Astrocyte of the spinal cord (primary cell): ENCODE measurements at regions not wholly inside any gene's neighbourhood (a gene's known extent, or its start where the extent isn't known, plus 50 kb on each side); places are given as distances from the start of the nearest gene placed in this dataset.

Experiments used
- DNase-seq: peaks from one replicate; pipeline ENCODE4 v3.0.0; 2011; ENCODE audit warnings: low read depth, low spot score
- H3K4me3 ChIP-seq: 2 replicates; pipeline ENCODE4 v1.5.1; 2011; ENCODE audit warnings: low read depth, mild to moderate bottlenecking, low read length, moderate library complexity
- in situ Hi-C: cut with HindIII; loops from 2 replicates; pipeline ENCODE4 v1.10.0; 2017; ENCODE audit warnings: low sequenced_read_pairs
- TF ChIP-seq, protein P1 (sequence below): IDR thresholded peaks from 2 replicates; pipeline ENCODE4 v1.5.1; 2012; ENCODE audit warnings: low read depth, mild to moderate bottlenecking, low read length, inconsistent platforms

DNA sequence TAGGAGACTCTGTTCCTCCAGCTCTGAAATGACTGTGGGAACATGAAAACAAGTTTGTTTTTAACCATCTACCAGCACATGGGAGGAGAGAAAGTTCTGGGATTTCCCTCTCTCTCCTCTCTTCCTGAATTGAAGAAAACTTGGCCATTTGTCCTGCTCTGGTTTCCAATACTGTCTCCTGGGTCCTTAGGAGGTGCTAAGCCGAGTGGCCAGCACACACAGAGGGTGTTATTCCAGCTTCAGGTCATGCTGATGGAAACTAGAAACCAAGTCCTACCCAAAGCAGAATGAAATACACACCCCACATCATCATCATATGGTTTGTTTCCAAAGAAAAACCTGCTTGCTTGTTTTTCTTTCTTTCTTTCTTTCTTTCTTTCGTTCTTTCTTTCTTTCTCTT lies 172.7 kb downstream of the RPLP1 start:
- no peak for DNase-seq
- no peak overlapping the region for H3K4me3 ChIP-seq
- TF ChIP-seq, protein P1, sequence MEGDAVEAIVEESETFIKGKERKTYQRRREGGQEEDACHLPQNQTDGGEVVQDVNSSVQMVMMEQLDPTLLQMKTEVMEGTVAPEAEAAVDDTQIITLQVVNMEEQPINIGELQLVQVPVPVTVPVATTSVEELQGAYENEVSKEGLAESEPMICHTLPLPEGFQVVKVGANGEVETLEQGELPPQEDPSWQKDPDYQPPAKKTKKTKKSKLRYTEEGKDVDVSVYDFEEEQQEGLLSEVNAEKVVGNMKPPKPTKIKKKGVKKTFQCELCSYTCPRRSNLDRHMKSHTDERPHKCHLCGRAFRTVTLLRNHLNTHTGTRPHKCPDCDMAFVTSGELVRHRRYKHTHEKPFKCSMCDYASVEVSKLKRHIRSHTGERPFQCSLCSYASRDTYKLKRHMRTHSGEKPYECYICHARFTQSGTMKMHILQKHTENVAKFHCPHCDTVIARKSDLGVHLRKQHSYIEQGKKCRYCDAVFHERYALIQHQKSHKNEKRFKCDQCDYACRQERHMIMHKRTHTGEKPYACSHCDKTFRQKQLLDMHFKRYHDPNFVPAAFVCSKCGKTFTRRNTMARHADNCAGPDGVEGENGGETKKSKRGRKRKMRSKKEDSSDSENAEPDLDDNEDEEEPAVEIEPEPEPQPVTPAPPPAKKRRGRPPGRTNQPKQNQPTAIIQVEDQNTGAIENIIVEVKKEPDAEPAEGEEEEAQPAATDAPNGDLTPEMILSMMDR = no peak
- in situ Hi-C loops = no loop called here

DNA sequence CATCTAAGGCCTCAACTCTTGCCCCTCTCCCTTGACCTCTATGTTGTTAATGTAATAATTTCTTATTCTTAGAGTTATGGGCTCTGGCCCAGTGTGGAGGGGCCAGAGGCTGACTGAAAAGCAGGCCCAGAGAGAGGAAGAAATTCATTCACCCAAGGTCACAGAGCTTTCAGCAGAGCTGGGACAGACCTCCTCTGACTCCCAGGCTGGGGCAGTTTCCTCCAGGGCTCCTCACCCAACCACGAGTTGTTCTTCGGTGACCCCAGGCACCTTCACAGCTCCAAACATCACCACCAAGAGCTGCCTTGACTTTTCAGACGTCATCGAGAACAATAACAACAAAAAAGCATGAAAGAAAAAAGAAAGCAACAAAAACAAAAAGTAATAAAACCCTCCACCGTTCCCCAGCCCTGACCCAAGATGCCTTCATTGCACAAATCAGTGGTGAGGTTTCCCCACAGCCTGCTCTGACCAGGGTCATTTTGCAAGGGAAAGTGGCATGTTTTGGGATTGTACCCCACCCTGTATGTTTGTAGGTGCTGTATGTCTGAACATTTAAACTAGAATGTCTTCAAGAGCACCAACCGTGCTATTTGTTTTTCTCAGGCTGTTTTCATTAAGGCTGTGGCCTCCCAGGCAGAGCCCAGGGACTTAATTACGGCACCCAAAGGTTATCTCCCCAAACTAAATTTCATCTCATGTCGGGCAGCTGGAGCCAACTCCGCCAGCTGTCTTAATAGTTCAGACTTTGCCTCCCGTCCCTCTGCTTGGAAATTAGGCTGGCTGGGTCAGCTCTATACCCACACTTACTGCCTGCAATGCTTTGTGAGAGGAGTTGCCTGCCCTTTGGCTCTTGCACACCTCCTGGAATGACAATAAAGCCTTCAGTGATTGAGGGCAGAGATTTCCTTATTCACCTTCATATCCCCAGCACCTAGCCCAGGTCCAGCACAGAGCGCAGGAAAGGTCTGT lies 173.8 kb downstream of the RPLP1 start:
- in situ Hi-C loops = no loop called here
- TF ChIP-seq, protein P1 = no peak
- no peak for DNase-seq
- H3K4me3 ChIP-seq = no peak overlapping the region

DNA sequence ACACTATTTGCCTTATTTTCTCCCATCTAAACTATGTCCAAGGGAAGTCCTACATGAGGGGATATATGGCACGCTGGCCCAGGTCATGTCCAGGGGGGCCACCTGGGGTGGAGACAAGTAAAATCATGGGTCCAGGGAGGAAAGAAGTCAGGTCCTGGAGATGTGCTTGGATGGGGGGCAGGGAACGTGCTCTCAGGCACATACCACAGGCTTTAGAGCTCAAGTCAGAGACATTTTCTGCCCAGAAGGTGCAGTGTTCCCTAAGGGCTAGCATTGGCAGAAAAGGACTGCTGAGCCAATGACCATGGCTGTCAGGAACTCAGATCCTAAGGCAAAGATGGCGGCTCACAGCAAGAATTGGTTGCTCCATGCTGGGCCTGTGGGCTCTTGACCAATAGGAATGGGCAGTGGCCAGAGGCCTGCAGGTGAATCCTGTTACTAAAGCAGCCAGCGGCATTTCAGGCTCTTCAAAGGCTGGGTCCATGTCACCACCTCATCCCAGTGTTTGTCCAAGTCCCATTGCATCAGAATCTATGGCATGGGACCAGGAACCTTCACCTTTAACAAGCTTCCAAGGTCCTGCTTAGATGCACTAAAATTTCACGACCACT lies 175.0 kb downstream of the RPLP1 start:
- no peak for DNase-seq
- TF ChIP-seq, protein P1 = no peak
- no peak overlapping the region for H3K4me3 ChIP-seq
- in situ Hi-C loops = no loop called here

DNA sequence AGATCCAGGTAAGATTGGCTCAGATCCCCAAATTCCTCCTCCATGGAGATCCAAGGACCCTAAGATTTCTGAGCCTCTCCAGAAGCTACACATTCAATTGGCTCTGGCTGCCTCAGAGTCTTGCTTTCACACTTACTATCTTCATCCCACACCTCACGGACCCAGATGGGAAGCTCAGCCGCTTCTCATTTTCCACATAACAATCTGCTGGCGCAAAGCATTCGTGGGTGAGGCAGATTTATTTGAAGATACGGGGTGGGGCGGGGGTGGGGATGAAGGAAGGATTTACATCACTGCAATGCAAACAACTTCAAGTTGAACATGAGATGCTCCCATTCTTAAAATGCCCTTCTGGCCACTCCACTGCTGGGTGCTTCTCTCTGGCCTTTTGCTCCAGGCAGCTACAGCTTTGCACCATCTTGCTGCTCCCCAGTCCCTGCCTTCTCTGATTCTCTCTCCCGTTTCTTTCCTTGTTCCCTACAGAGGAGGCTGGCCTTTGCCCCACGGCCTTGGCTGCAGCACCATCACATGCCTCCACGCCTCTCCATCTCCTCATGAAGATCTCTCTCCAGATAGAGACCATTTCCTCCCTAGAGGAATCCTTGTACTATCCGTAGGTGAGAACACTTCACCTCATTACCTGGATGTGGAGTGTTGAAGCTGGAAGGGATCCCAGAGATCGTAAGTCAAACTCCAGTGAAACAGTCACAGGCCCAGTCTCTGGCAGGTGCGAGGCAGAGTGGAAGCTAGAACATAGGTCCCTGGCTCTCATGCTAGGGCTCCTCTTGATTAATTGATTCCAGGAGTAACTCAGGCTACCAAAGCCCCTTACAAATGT lies 175.9 kb downstream of the RPLP1 start:
- in situ Hi-C loops = no loop called here
- DNase-seq = no peak
- no peak overlapping the region for H3K4me3 ChIP-seq
- TF ChIP-seq, protein P1 = no peak

DNA sequence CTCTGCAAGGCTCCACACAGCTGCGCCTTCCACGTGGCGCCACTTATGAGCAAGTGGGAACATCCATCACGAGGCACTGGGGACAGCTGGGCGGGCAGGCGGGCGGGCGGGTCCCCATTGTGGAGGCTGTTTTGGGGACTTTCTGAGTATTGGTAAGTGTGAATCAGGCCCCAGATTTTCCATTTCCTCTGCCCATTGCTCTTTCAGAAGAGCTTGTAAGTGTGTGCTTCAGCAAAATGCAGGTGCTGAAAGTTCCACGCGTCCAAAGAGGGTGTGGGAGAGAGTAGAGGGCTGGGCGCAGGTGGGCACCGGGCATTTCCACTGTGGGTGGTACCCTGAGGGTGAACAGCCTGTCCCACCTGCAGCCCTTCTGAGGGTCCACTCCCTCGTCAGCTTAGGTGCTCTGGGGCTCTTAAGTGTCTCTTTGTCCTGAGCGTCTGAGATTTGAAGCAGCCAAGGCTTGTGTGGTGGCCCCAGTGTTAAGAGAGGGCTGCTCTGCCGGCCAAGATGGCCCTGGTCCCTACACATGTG lies 177.1 kb downstream of the RPLP1 start:
- TF ChIP-seq, protein P1 = no peak
- H3K4me3 ChIP-seq = no peak overlapping the region
- no peak for DNase-seq
- in situ Hi-C loops = no loop called here

DNA sequence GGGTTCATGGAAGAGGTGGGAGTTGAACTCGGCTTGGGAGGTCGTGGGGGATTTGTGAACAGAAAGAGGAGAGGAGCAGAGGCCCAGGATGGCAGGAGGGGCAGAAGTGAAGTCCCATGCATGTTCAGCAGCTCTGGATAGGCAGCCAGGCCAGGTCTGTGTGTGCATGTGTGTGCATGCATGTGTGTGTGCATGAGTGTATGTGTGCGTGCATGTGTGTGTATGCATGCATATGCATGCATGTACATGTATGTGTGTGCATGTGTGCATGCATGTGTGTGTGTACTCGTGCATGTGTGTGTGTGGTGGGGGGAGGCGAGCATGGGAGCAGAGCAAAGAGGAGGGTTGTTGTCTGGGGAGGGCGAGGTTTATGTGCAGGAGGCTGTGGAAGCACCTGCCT lies 178.4 kb downstream of the RPLP1 start:
- H3K4me3 ChIP-seq = no peak overlapping the region
- no peak for DNase-seq
- TF ChIP-seq, protein P1 = no peak
- in situ Hi-C loops = no loop called here
